ENCODE measurements at regions not wholly inside any gene's neighbourhood (a gene's known extent, or its start where the extent isn't known, plus 50 kb on each side); places are given as distances from the start of the nearest gene placed in this dataset.

GRCh38 chr11:22044126-22044525 lies 148.8 kb upstream of the ANO5 start:
- TF ChIP-seq POLR2A (IDR thresholded peaks at IDR 0.05) = no peak
- TF ChIP-seq CTCF (IDR thresholded peaks at IDR 0.05) = no peak
- no peak for TF ChIP-seq POLR2AphosphoS5 (IDR thresholded peaks at IDR 0.05)
- no peaks in the 10 kb centered on the region for H3K9me3 ChIP-seq
- H3K36me3 ChIP-seq = no peaks in the 10 kb centered on the region
- no peak overlapping the region for H3K27ac ChIP-seq
- 85% methylated on average over 4 of the region's 4 CpGs for WGBS
- DNase-seq (ENCODE audit: low spot score) = no peak
- intact Hi-C loops (cut with DNase I) = no loop called here
- H3K27me3 ChIP-seq (replicated peaks; ENCODE audit: insufficient read depth) = no peaks in the 10 kb centered on the region
- no peaks in the 10 kb centered on the region for H3K4me1 ChIP-seq (replicated peaks)
- no peak overlapping the region for H3K4me3 ChIP-seq

- H3K27me3 ChIP-seq (replicated peaks; ENCODE audit: insufficient read depth) = no peaks in the 10 kb centered on the region
- H3K4me3 ChIP-seq = no peak overlapping the region
- WGBS = 86% methylated on average over 1 of the region's 1 CpG
- TF ChIP-seq POLR2AphosphoS5 (IDR thresholded peaks at IDR 0.05) = no peak
- no peak for TF ChIP-seq POLR2A (IDR thresholded peaks at IDR 0.05)
- no peak for TF ChIP-seq CTCF (IDR thresholded peaks at IDR 0.05)
- no peaks in the 10 kb centered on the region for H3K9me3 ChIP-seq
- H3K4me1 ChIP-seq (replicated peaks) = no peaks in the 10 kb centered on the region
- no peaks in the 10 kb centered on the region for H3K36me3 ChIP-seq
- intact Hi-C loops (cut with DNase I) = no loop called here
- DNase-seq (ENCODE audit: low spot score) = no peak
- H3K27ac ChIP-seq = no peak overlapping the region
These were observed 143.6 kb upstream of the ANO5 start for GRCh38 chr11:22049276-22049675.

DNA sequence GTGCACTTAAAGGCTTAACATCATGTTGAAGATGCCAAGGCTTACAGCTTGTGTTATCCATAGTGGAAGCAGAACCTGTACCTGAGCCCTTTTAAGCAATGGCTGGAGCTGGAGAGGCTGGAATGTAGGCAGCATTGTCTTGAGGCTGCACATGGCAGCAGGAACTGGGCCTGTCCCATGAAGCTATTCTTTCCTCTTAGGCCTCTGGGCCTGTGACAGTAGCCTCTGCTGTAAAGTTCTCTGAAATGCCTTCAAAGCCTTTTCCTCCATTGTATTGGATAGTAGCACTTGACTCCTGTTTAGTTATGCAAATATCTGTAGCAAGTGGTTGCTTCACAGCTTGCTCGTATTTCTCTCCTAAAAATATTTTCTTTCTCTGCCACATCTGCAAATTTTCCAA lies 127.4 kb upstream of the ANO5 start:
- H3K4me3 ChIP-seq = no peak overlapping the region
- no peaks in the 10 kb centered on the region for H3K4me1 ChIP-seq (replicated peaks)
- H3K27me3 ChIP-seq (replicated peaks; ENCODE audit: insufficient read depth) = no peaks in the 10 kb centered on the region
- TF ChIP-seq CTCF (IDR thresholded peaks at IDR 0.05) = no peak
- no peak for TF ChIP-seq POLR2AphosphoS5 (IDR thresholded peaks at IDR 0.05)
- no peak for TF ChIP-seq POLR2A (IDR thresholded peaks at IDR 0.05)
- H3K36me3 ChIP-seq = no peaks in the 10 kb centered on the region
- 65% methylated on average over 1 of the region's 1 CpG for WGBS
- H3K9me3 ChIP-seq = no peaks in the 10 kb centered on the region
- intact Hi-C loops (cut with DNase I) = no loop called here
- DNase-seq (ENCODE audit: low spot score) = no peak
- H3K27ac ChIP-seq = no peak overlapping the region

- H3K27me3 ChIP-seq (replicated peaks; ENCODE audit: insufficient read depth) = no peaks in the 10 kb centered on the region
- no peak overlapping the region for H3K27ac ChIP-seq
- no peaks in the 10 kb centered on the region for H3K9me3 ChIP-seq
- WGBS = 80% methylated on average over 2 of the region's 2 CpGs
- no peaks in the 10 kb centered on the region for H3K4me1 ChIP-seq (replicated peaks)
- no peak overlapping the region for H3K4me3 ChIP-seq
- no peaks in the 10 kb centered on the region for H3K36me3 ChIP-seq
- no peak for TF ChIP-seq CTCF (IDR thresholded peaks at IDR 0.05)
- TF ChIP-seq POLR2A (IDR thresholded peaks at IDR 0.05) = no peak
- no peak for TF ChIP-seq POLR2AphosphoS5 (IDR thresholded peaks at IDR 0.05)
- no peak for DNase-seq (ENCODE audit: low spot score)
- intact Hi-C loops (cut with DNase I) = no loop called here
These were observed 123.0 kb upstream of the ANO5 start for GRCh38 chr11:22069844-22070243.

- intact Hi-C loops (cut with DNase I) = no loop called here
- WGBS = 78% methylated on average over 5 of the region's 5 CpGs
- TF ChIP-seq POLR2A (IDR thresholded peaks at IDR 0.05) (no peak), CTCF (IDR thresholded peaks at IDR 0.05) (no peak), POLR2AphosphoS5 (IDR thresholded peaks at IDR 0.05) (no peak)
- no peak for DNase-seq (ENCODE audit: low spot score)
- Histone ChIP-seq H3K4me1 (replicated peaks) (no peaks in the 10 kb centered on the region), H3K27ac (no peak overlapping the region), H3K36me3 (no peaks in the 10 kb centered on the region), H3K4me3 (no peak overlapping the region), H3K9me3 (no peaks in the 10 kb centered on the region), H3K27me3 (replicated peaks; ENCODE audit: insufficient read depth) (no peaks in the 10 kb centered on the region)
These were observed 116.5 kb upstream of the ANO5 start for GRCh38 chr11:22076271-22076930.
